ENCODE measurements at regions not wholly inside any gene's neighbourhood (a gene's known extent, or its start where the extent isn't known, plus 50 kb on each side); places are given as distances from the start of the nearest gene placed in this dataset.

DNA sequence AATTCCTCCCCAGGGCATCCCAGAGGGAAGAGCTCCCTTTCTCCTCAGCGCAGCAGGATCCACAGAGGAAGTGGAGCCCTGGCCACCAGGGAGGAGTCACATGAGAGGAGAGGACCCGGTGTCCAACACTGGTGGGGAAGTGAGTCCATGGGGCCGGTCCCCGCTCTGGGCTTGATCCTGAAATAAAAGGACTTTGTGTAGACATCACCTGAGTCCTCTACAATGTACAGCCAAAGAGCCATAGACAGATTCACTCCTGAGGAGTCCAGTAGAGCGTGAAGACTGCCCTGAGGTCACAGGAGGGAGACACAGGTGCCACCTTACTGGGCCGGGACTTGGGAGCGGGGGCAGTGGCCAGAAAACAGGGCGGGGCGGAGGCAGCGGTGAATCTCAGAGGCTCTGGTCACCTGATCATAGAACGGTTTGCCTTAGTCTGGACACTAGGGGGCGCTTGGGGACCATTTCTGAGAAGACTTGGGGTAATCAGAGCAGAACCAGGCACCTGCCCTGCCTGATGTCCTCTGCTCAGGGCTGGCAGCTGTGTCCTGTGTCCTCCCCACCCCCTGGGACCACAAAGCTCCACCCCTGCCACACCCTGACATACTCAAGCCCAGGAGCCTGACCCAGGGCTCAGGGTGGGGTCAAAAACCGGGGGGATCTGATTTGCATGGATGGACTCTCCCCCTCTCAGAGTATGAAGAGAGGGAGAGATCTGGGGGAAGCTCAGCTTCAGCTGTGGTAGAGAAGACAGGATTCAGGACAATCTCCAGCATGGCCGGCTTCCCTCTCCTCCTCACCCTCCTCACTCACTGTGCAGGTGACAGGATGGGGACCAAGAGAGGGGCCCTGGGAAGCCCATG lies 112.7 kb downstream of the VPREB1 start:
- TF ChIP-seq, protein P1, sequence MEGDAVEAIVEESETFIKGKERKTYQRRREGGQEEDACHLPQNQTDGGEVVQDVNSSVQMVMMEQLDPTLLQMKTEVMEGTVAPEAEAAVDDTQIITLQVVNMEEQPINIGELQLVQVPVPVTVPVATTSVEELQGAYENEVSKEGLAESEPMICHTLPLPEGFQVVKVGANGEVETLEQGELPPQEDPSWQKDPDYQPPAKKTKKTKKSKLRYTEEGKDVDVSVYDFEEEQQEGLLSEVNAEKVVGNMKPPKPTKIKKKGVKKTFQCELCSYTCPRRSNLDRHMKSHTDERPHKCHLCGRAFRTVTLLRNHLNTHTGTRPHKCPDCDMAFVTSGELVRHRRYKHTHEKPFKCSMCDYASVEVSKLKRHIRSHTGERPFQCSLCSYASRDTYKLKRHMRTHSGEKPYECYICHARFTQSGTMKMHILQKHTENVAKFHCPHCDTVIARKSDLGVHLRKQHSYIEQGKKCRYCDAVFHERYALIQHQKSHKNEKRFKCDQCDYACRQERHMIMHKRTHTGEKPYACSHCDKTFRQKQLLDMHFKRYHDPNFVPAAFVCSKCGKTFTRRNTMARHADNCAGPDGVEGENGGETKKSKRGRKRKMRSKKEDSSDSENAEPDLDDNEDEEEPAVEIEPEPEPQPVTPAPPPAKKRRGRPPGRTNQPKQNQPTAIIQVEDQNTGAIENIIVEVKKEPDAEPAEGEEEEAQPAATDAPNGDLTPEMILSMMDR (conservative IDR thresholded peaks at IDR 0.05), result peak; percentile 86
- TF ChIP-seq ZFX (IDR thresholded peaks at IDR 0.05), result no peak

All from C4-2B (cell line).